Stimulated activated CD4-positive, alpha-beta T cell treated with anti-CD3 and anti-CD28 coated beads, Interleukin-2, amount 100 ng/mL, for 24 hours (primary cell): ENCODE measurements at regions not wholly inside any gene's neighbourhood (a gene's known extent, or its start where the extent isn't known, plus 50 kb on each side); places are given as distances from the start of the nearest gene placed in this dataset.
"Not testable (repeated sequence)": the region's sequence is repeated elsewhere in the genome, so short reads cannot be mapped to it uniquely, and the experiment has no call there.

Source experiments
- DNase-seq, 2 donors: peaks; one replicate each; pipeline ENCODE4 v3.0.0-alpha.2; 2020

- no peak for DNase-seq
These were observed 498.5 kb upstream of the GBE1 start for GRCh38 chr3:82259994-82260393.

GRCh38 chr3:82240322-82240721 lies 478.9 kb upstream of the GBE1 start:
- no peak for DNase-seq

- no peak for DNase-seq
These were observed 474.8 kb upstream of the GBE1 start for GRCh38 chr3:82236257-82236656.

- no peak for DNase-seq
These were observed 468.0 kb upstream of the GBE1 start for GRCh38 chr3:82229397-82229796.

GRCh38 chr3:82224661-82225060 lies 463.2 kb upstream of the GBE1 start:
- no peak for DNase-seq

GRCh38 chr3:82222401-82222800 lies 461.0 kb upstream of the GBE1 start:
- no peak for DNase-seq

GRCh38 chr3:82217571-82217970 lies 456.1 kb upstream of the GBE1 start:
- DNase-seq, result no peak

GRCh38 chr3:82208002-82208710 lies 446.7 kb upstream of the GBE1 start:
- DNase-seq, result no peak

GRCh38 chr3:82202269-82202668 lies 440.8 kb upstream of the GBE1 start:
- DNase-seq, result no peak

GRCh38 chr3:82201316-82201715 lies 439.9 kb upstream of the GBE1 start:
- DNase-seq, result no peak

GRCh38 chr3:82198009-82198408 lies 436.6 kb upstream of the GBE1 start:
- no peak for DNase-seq

GRCh38 chr3:82196645-82197044 lies 435.2 kb upstream of the GBE1 start:
- no peak for DNase-seq

- DNase-seq, result no peak
These were observed 433.4 kb upstream of the GBE1 start for GRCh38 chr3:82194870-82195269.

- no peak for DNase-seq
These were observed 424.6 kb upstream of the GBE1 start for GRCh38 chr3:82186017-82186416.

GRCh38 chr3:82179291-82179690 lies 417.8 kb upstream of the GBE1 start:
- DNase-seq, result no peak

- no peak for DNase-seq
These were observed 416.8 kb upstream of the GBE1 start for GRCh38 chr3:82178291-82178690.

GRCh38 chr3:82177774-82178173 lies 416.3 kb upstream of the GBE1 start:
- no peak for DNase-seq

GRCh38 chr3:82165266-82165665 lies 403.8 kb upstream of the GBE1 start:
- no peak for DNase-seq

- no peak for DNase-seq
These were observed 402.6 kb upstream of the GBE1 start for GRCh38 chr3:82163907-82164520.

GRCh38 chr3:82157952-82158351 lies 396.5 kb upstream of the GBE1 start:
- no peak for DNase-seq

GRCh38 chr3:82153892-82154291 lies 392.4 kb upstream of the GBE1 start:
- DNase-seq, result not testable (repeated sequence)

- DNase-seq, result no peak
These were observed 384.3 kb upstream of the GBE1 start for GRCh38 chr3:82145742-82146141.

GRCh38 chr3:82144811-82145210 lies 383.4 kb upstream of the GBE1 start:
- DNase-seq, result no peak

- no peak for DNase-seq
These were observed 382.4 kb upstream of the GBE1 start for GRCh38 chr3:82143661-82144412.
